GM12878 (cell line): ENCODE measurements at regions not wholly inside any gene's neighbourhood (a gene's known extent, or its start where the extent isn't known, plus 50 kb on each side); places are given as distances from the start of the nearest gene placed in this dataset.
"Not testable (repeated sequence)": the region's sequence is repeated elsewhere in the genome, so short reads cannot be mapped to it uniquely, and the experiment has no call there.

ENCODE experiments used
- ATAC-seq: fragments of 200-7000 bp; cut with Tn5 transposase; 3 replicates; pipeline ENCODE4 v1.9.1; 2020; ENCODE audit warnings: mild to moderate bottlenecking, moderate library complexity
- BruUV-seq: library from RNA; stranded (reverse); fragments of 400-500 nt; replicated peaks from 2 replicates; lab custom pipeline; 2021; lab: Mats Ljungman, UMichigan
- CTCF ChIA-PET: fragments of 300-600 bp; sonication (Branson Sonifier 250); formaldehyde crosslinking; extraction: SDS; loops from one replicate; lab custom pipeline; 2021; ENCODE audit warnings: inconsistent platforms; lab: Yijun Ruan, JAX
- POLR2A ChIA-PET: fragments of 350-600 bp; formaldehyde crosslinking; extraction: SDS; loops from one replicate; lab custom pipeline; 2021; ENCODE audit warnings: inconsistent platforms; lab: Charles Lee
- RAD21 ChIA-PET: fragments of 300-600 bp; sonication (Branson Sonifier 250); formaldehyde crosslinking; loops from one replicate; lab custom pipeline; 2023; ENCODE audit warnings: antibody characterized with exemption; ENCODE audit not compliant: unreplicated experiment; lab: Charles Lee
- SMC1A ChIA-PET: fragments of 300-600 bp; sonication (Branson Sonifier 250); formaldehyde crosslinking; loops from one replicate; lab custom pipeline; 2023; ENCODE audit not compliant: unreplicated experiment, uncharacterized antibody; lab: Charles Lee
- DNase-seq: peaks from one replicate; pipeline ENCODE4 v3.0.0-alpha.2; 2011; ENCODE audit warnings: low read depth, low spot score
- FAIRE-seq: peaks from 3 replicates; lab custom pipeline; 2011; peaks lifted over from hg19 to GRCh38; lab: Jason Lieb, UNC
- H2AFZ ChIP-seq: 2 replicates; pipeline ENCODE4 v1.6.0; 2011; ENCODE audit warnings: low read depth, low read length, control low read depth; ENCODE audit not compliant: control insufficient read depth
- H3K27ac ChIP-seq: 2 replicates; pipeline ENCODE4 v1.5.1; 2011; ENCODE audit warnings: control low read depth; ENCODE audit not compliant: control insufficient read depth, insufficient read depth
- H3K27me3 ChIP-seq, 2 experiments: replicated peaks in 1 of 2; 2 replicates each; pipeline versions ENCODE4 v1.6.0 to v1.6.1; 2011; ENCODE audit warnings: low read length in 1 of 2; ENCODE audit not compliant: control insufficient read depth in 2 of 2, insufficient read depth in 2 of 2
- H3K36me3 ChIP-seq, 2 experiments: 2 replicates each; pipeline ENCODE4 v1.5.1; 2011; ENCODE audit warnings: low read length in 1 of 2; ENCODE audit not compliant: control insufficient read depth in 2 of 2, insufficient read depth in 2 of 2
- H3K4me1 ChIP-seq: 2 replicates; pipeline ENCODE4 v1.6.1; 2011; ENCODE audit warnings: mild to moderate bottlenecking, low read length, moderate library complexity, mixed read lengths; ENCODE audit not compliant: control insufficient read depth, insufficient read depth
- H3K4me2 ChIP-seq: 2 replicates; pipeline ENCODE4 v1.6.0; 2011; ENCODE audit warnings: control low read depth; ENCODE audit not compliant: control insufficient read depth, insufficient read depth
- H3K4me3 ChIP-seq: fragments of 200-600 bp; sonication (generic); 2 replicates; pipeline ENCODE4 v1.5.1; 2016
- H3K79me2 ChIP-seq: 2 replicates; pipeline ENCODE4 v1.6.0; 2011; ENCODE audit warnings: low read length; ENCODE audit not compliant: control insufficient read depth, insufficient read depth
- H3K9ac ChIP-seq: 2 replicates; pipeline ENCODE4 v1.8.0; 2011; ENCODE audit warnings: low read length, control low read depth, mixed read lengths; ENCODE audit not compliant: control insufficient read depth, insufficient read depth
- H3K9me3 ChIP-seq: replicated peaks from 3 replicates; pipeline ENCODE4 v1.5.1; 2011; ENCODE audit warnings: mild to moderate bottlenecking, low read length; ENCODE audit not compliant: control insufficient read depth, insufficient read depth
- H4K20me1 ChIP-seq: 2 replicates; pipeline ENCODE4 v1.6.0; 2011; ENCODE audit not compliant: control insufficient read depth, insufficient read depth
- BHLHE40 ChIP-seq, 2 experiments: fragments of 450-650 bp in 1 of 2; IDR thresholded peaks; 2 replicates each; pipeline ENCODE4 v1.6.1; 2011 to 2017; ENCODE audit warnings: low read depth in 2 of 2, borderline replicate concordance in 1 of 2, improper control_type of control experiment in 1 of 2, low read length in 1 of 2, mild to moderate bottlenecking in 1 of 2
- MTA2 ChIP-seq: fragments of 450-650 bp; IDR thresholded peaks from 2 replicates; pipeline ENCODE4 v1.6.1; 2016; ENCODE audit warnings: low read depth, mild to moderate bottlenecking, moderate library complexity
- NR2C1 ChIP-seq: fragments of 450-650 bp; IDR thresholded peaks from 2 replicates; pipeline ENCODE4 v1.6.1; 2017; ENCODE audit warnings: antibody characterized with exemption, mild to moderate bottlenecking, moderate library complexity
- NR2F1 ChIP-seq: fragments of 450-650 bp; conservative IDR thresholded peaks from 2 replicates; pipeline ENCODE4 v1.6.1; 2017; ENCODE audit warnings: mild to moderate bottlenecking
- RAD51 ChIP-seq: fragments of 450-650 bp; IDR thresholded peaks from 2 replicates; pipeline ENCODE4 v1.6.1; 2016; ENCODE audit warnings: moderate library complexity, mild to moderate bottlenecking, inconsistent platforms
- WGBS: methylation state at CpG from one replicate; pipeline ENCODE4 v1.1.6; 2016; ENCODE audit warnings: low lambda C conversion rate; ENCODE audit not compliant: insufficient replicate concordance, insufficient coverage; ENCODE audit errors: missing lambda C conversion rate; 5-methylcytosine and 5-hydroxymethylcytosine counted together
- in situ Hi-C: fragments of 300-500 bp; cut with MboI; formaldehyde crosslinking; loops from 9 replicates; pipeline ENCODE4 v1.14.3; 2018; ENCODE audit warnings: mixed read lengths
- intact Hi-C: fragments of 100-400 bp; cut with micrococcal nuclease; formaldehyde crosslinking; loops from one replicate; pipeline ENCODE4 v1.14.2; 2022; ENCODE audit not compliant: unreplicated experiment
- TF ChIP-seq, protein P1 (sequence below): fragments of 450-650 bp; IDR thresholded peaks from 2 replicates; pipeline ENCODE4 v1.6.1; 2016; ENCODE audit warnings: mild to moderate bottlenecking

DNA sequence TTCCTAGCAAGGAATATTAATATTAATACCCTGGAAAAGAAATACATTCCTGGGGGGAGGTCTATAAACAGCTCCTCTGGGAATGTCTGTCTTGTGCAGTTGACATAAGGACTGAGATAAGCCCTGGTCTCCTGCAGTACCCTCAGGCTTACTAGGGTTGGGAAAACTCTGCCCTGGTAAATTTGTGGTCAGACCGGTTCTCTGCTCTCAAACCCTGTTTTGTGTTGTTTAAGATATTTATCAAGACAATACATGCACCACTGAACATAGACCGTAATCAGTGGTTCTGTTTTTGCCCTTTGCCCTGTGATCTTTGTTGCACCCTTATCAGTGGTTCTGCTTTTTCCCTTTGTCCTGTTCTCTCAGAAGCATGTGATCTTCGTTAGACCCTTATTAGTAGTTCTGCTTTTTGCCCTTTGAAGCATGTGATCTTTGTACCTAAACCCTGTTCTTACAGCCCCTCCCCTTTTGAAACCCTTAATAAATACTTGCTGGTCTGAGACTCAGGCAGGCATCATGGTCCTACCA, 112.3 kb upstream of the CRBN start:
- not testable (repeated sequence) for H4K20me1 ChIP-seq, H3K4me1 ChIP-seq, H3K27me3 ChIP-seq, FAIRE-seq, H3K36me3 ChIP-seq, H3K9me3 ChIP-seq, ATAC-seq
- TF ChIP-seq BHLHE40 (IDR thresholded peaks at IDR 0.05; ENCODE audit: borderline replicate concordance in 1 of 2, low read depth in 2 of 2, low read length in 1 of 2) (0 out of 4 replicates have a peak, but pooled peaks of 1 of the 2 experiments have one; percentile 19), RAD51 (peak; percentile 49; the same call in 1 of the 2 replicates), NR2C1 (peak; percentile 49; the same call in 1 of the 2 replicates), MTA2 (peak; percentile 42; the same call in 1 of the 2 replicates), NR2F1 (peak; percentile 75)
- TF ChIP-seq, protein P1, sequence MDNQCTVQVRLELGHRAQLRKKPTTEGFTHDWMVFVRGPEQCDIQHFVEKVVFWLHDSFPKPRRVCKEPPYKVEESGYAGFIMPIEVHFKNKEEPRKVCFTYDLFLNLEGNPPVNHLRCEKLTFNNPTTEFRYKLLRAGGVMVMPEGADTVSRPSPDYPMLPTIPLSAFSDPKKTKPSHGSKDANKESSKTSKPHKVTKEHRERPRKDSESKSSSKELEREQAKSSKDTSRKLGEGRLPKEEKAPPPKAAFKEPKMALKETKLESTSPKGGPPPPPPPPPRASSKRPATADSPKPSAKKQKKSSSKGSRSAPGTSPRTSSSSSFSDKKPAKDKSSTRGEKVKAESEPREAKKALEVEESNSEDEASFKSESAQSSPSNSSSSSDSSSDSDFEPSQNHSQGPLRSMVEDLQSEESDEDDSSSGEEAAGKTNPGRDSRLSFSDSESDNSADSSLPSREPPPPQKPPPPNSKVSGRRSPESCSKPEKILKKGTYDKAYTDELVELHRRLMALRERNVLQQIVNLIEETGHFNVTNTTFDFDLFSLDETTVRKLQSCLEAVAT = peak; percentile 90
- TF ChIP-seq, all 136 proteins: peak for 6; not testable (repeated sequence) for 130
- BruUV-seq, POLR2A ChIA-PET, H3K4me2 ChIP-seq, H3K79me2 ChIP-seq, CTCF ChIA-PET, RAD21 ChIA-PET, in situ Hi-C loops, intact Hi-C loops, H3K4me3 ChIP-seq, H2AFZ ChIP-seq, H3K27ac ChIP-seq, H3K9ac ChIP-seq: not testable (repeated sequence)
- 39% methylated on average over 3 of the region's 3 CpGs for WGBS
- SMC1A ChIA-PET = interaction anchor here (1.1 to 1.5 kb wide), 2 partner anchors 10 to 11 kb away, joined by 3 read pairs; no protein-coding TSS in a partner anchor
- peak; percentile 3 for DNase-seq
